ENCODE measurements at regions not wholly inside any gene's neighbourhood (a gene's known extent, or its start where the extent isn't known, plus 50 kb on each side); places are given as distances from the start of the nearest gene placed in this dataset.

- Mint-ChIP-seq H3K4me1 (no peaks in the 10 kb centered on the region), H3K9me3 (peaks cover 0 to 5% (median 2%) of the 10 kb centered on the region in 7 donors), H3K4me3 (no peak overlapping the region), H3K27ac (no peak overlapping the region), H3K36me3 (no peaks in the 10 kb centered on the region), H3K27me3 (ENCODE audit: low read depth in 3 of 3) (peaks cover 0 to 2% (median 0%) of the 10 kb centered on the region in 3 donors)
- WGBS (ENCODE audit: insufficient coverage): 54% methylated on average over 3 of the region's 3 CpGs
- H3K36me3 ChIP-seq (replicated peaks in 1 of 2; ENCODE audit: control insufficient read depth in 1 of 2, insufficient read depth in 2 of 2, low read length in 2 of 2): no peaks in the 10 kb centered on the region
- DNase-seq: no peak
- TF ChIP-seq CTCF (IDR thresholded peaks at IDR 0.05): no peak
- no peak overlapping the region for H3K9ac ChIP-seq (ENCODE audit: insufficient read depth, low read length, poor library complexity, severe bottlenecking)
- no peak overlapping the region for H3K27ac ChIP-seq (ENCODE audit: low read depth in 1 of 2, low read length in 2 of 2)
- intact Hi-C loops (cut with micrococcal nuclease): loop anchor here in 1 of 2 donors (10.0 kb wide), 1 partner anchor 52 kb away; no protein-coding TSS in a partner anchor
- H3K4me2 ChIP-seq (replicated peaks; ENCODE audit: extremely low read depth, low read length, poor library complexity, severe bottlenecking): no peak overlapping the region
- H3K9me3 ChIP-seq (replicated peaks in 1 of 2; ENCODE audit: control insufficient read depth in 1 of 2, insufficient read depth in 1 of 2, low read length in 2 of 2): no peaks in the 10 kb centered on the region
- no peaks in the 10 kb centered on the region for H4K20me1 ChIP-seq (ENCODE audit: insufficient read depth, low read length)
- H3K4me1 ChIP-seq (ENCODE audit: control insufficient read depth in 1 of 2, insufficient read depth in 2 of 2, low read length in 2 of 2): no peaks in the 10 kb centered on the region
- no peak overlapping the region for H2AFZ ChIP-seq (ENCODE audit: insufficient read depth, low read depth, low read length, poor library complexity, severe bottlenecking)
- no peaks in the 10 kb centered on the region for H3K27me3 ChIP-seq (ENCODE audit: control insufficient read depth in 2 of 2, insufficient read depth in 2 of 2, low read length in 2 of 2)
- H3K4me3 ChIP-seq (replicated peaks in 1 of 3; ENCODE audit: low read depth in 2 of 3, low read length in 3 of 3): no peak overlapping the region
- H3K79me2 ChIP-seq (ENCODE audit: insufficient read depth, low read length): no peaks in the 10 kb centered on the region
These were observed 401.0 kb downstream of the PAX1 start for GRCh38 chr20:22106308-22106938.

GRCh38 chr20:22101606-22102005 lies 396.1 kb downstream of the PAX1 start:
- intact Hi-C loops (cut with micrococcal nuclease): loop anchor here in 1 of 2 donors (10.0 kb wide), 1 partner anchor 47 kb away; no protein-coding TSS in a partner anchor
- Histone ChIP-seq H2AFZ (ENCODE audit: insufficient read depth, low read depth, low read length, poor library complexity, severe bottlenecking) (no peak overlapping the region), H3K4me1 (ENCODE audit: control insufficient read depth in 1 of 2, insufficient read depth in 2 of 2, low read length in 2 of 2) (no peaks in the 10 kb centered on the region), H3K27me3 (ENCODE audit: control insufficient read depth in 2 of 2, insufficient read depth in 2 of 2, low read length in 2 of 2) (no peaks in the 10 kb centered on the region), H3K79me2 (ENCODE audit: insufficient read depth, low read length) (no peaks in the 10 kb centered on the region), H3K4me2 (replicated peaks; ENCODE audit: extremely low read depth, low read length, poor library complexity, severe bottlenecking) (no peak overlapping the region), H4K20me1 (ENCODE audit: insufficient read depth, low read length) (no peaks in the 10 kb centered on the region), H3K9me3 (replicated peaks in 1 of 2; ENCODE audit: control insufficient read depth in 1 of 2, insufficient read depth in 1 of 2, low read length in 2 of 2) (peaks cover 3 to 10% of the 10 kb centered on the region in 2 donors), H3K36me3 (replicated peaks in 1 of 2; ENCODE audit: control insufficient read depth in 1 of 2, insufficient read depth in 2 of 2, low read length in 2 of 2) (no peaks in the 10 kb centered on the region), H3K9ac (ENCODE audit: insufficient read depth, low read length, poor library complexity, severe bottlenecking) (no peak overlapping the region), H3K27ac (ENCODE audit: low read depth in 1 of 2, low read length in 2 of 2) (no peak overlapping the region), H3K4me3 (replicated peaks in 1 of 3; ENCODE audit: low read depth in 2 of 3, low read length in 3 of 3) (no peak overlapping the region)
- Mint-ChIP-seq H3K4me1 (no peaks in the 10 kb centered on the region), H3K27me3 (ENCODE audit: low read depth in 3 of 3) (no peaks in the 10 kb centered on the region), H3K27ac (no peak overlapping the region), H3K4me3 (no peak overlapping the region), H3K9me3 (peaks cover 0 to 6% (median 4%) of the 10 kb centered on the region in 7 donors), H3K36me3 (no peaks in the 10 kb centered on the region)
- WGBS (ENCODE audit: insufficient coverage): 80% methylated on average over 2 of the region's 3 CpGs
- TF ChIP-seq CTCF (IDR thresholded peaks at IDR 0.05): no peak
- DNase-seq: no peak

Measured in CD14-positive monocyte (primary cell).